ENCODE measurements at regions not wholly inside any gene's neighbourhood (a gene's known extent, or its start where the extent isn't known, plus 50 kb on each side); places are given as distances from the start of the nearest gene placed in this dataset.

DNA sequence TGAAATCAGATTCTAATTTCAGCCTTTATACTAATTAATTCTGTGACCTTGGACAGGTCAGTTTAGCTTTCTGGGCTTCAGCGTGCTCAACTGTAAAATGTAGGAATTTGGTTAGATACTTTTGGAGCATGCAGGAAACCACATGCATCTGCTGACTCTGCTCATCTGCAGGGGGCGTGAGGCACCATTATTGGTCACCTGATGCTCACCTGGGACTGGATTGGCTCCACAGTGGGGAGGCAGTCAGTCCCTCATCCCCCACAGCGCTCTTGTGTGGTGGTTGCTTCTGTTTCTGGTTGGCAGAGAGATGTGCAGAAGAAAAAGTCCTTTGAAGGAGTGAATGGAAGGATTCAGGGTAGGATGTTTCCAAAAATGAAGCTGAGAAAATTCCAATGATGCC, 150.9 kb upstream of the MTPN start:
- DNase-seq, result no peak
- Histone ChIP-seq H3K18ac (ENCODE audit: insufficient read length, low read depth, low read length) (no peak overlapping the region), H3K4ac (ENCODE audit: low read depth, low read length) (no peak overlapping the region), H3K23ac (ENCODE audit: insufficient read length, low read depth, low read length) (no peak overlapping the region), H3K27me3 (ENCODE audit: insufficient read depth, low read length) (no peaks in the 10 kb centered on the region), H2AK5ac (ENCODE audit: insufficient read length, low read length) (no peak overlapping the region), H2AFZ (ENCODE audit: low read length) (no peak overlapping the region), H4K8ac (replicated peaks; ENCODE audit: insufficient read length, low read depth, low read length) (no peak overlapping the region), H3K9me3 (ENCODE audit: control insufficient read depth, low read depth, low read length) (no peaks in the 10 kb centered on the region), H3K27ac (ENCODE audit: insufficient read length, low read depth, low read length) (no peak overlapping the region), H3K4me2 (ENCODE audit: insufficient read depth, insufficient read length, low read length) (no peak overlapping the region), H2BK120ac (ENCODE audit: low read depth, low read length, poor library complexity, severe bottlenecking) (no peak overlapping the region), H4K5ac (ENCODE audit: insufficient read length, low read depth, low read length) (no peak overlapping the region), H2BK5ac (ENCODE audit: insufficient read length, low read length) (no peak overlapping the region), H2BK12ac (ENCODE audit: insufficient read length, low read depth, low read length) (no peak overlapping the region), H3K9ac (ENCODE audit: extremely low read depth, insufficient read length, low read length) (no peak overlapping the region), H2BK20ac (ENCODE audit: low read depth, low read length, poor library complexity, severe bottlenecking) (no peak overlapping the region), H3K56ac (ENCODE audit: insufficient read length, low read depth, low read length) (no peak overlapping the region), H3K14ac (ENCODE audit: insufficient read depth, low read length) (no peak overlapping the region), H2BK15ac (ENCODE audit: low read depth, low read length) (no peak overlapping the region), H3K79me2 (ENCODE audit: insufficient read depth, low read length) (no peaks in the 10 kb centered on the region), H4K20me1 (ENCODE audit: control insufficient read depth, insufficient read depth, insufficient read length) (no peaks in the 10 kb centered on the region), H3K4me1 (ENCODE audit: insufficient read depth, low read length) (no peaks in the 10 kb centered on the region), H3T11ph (ENCODE audit: low read length) (no peak overlapping the region), H4K91ac (ENCODE audit: insufficient read length, low read depth, low read length) (no peak overlapping the region), H3K23me2 (ENCODE audit: insufficient read length, low read depth, low read length, poor library complexity, severe bottlenecking) (no peaks in the 10 kb centered on the region), H3K79me1 (ENCODE audit: insufficient read depth, low read depth, low read length, poor library complexity, severe bottlenecking) (no peaks in the 10 kb centered on the region)
- no peaks in the 10 kb centered on the region for H3K27me3 Mint-ChIP-seq (ENCODE audit: low read depth)
- no peaks in the 10 kb centered on the region for H3K36me3 Mint-ChIP-seq (ENCODE audit: insufficient read depth in 1 of 3, low read depth in 3 of 3)
- 0 out of 5 replicates have a peak, but pooled peaks cover 0 to 3% of the 10 kb centered on the region in 2 experiments for H3K9me3 Mint-ChIP-seq
- no peak overlapping the region for H3K4me3 Mint-ChIP-seq
- no peak overlapping the region for H3K27ac Mint-ChIP-seq
- TF ChIP-seq, protein P1, sequence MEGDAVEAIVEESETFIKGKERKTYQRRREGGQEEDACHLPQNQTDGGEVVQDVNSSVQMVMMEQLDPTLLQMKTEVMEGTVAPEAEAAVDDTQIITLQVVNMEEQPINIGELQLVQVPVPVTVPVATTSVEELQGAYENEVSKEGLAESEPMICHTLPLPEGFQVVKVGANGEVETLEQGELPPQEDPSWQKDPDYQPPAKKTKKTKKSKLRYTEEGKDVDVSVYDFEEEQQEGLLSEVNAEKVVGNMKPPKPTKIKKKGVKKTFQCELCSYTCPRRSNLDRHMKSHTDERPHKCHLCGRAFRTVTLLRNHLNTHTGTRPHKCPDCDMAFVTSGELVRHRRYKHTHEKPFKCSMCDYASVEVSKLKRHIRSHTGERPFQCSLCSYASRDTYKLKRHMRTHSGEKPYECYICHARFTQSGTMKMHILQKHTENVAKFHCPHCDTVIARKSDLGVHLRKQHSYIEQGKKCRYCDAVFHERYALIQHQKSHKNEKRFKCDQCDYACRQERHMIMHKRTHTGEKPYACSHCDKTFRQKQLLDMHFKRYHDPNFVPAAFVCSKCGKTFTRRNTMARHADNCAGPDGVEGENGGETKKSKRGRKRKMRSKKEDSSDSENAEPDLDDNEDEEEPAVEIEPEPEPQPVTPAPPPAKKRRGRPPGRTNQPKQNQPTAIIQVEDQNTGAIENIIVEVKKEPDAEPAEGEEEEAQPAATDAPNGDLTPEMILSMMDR (conservative IDR thresholded peaks at IDR 0.05), result no peak
- no CpG with 5 or more reads among the region's 3 CpGs for WGBS (ENCODE audit: extremely low coverage, insufficient read length, low lambda C conversion rate)
- no peaks in the 10 kb centered on the region for H3K4me1 Mint-ChIP-seq
